ENCODE measurements at regions not wholly inside any gene's neighbourhood (a gene's known extent, or its start where the extent isn't known, plus 50 kb on each side); places are given as distances from the start of the nearest gene placed in this dataset.

GRCh38 chr18:60599267-60599666 is 226.7 kb upstream of the MC4R start:
- ATAC-seq (no peak), DNase-seq (no peak)
- Histone ChIP-seq H3K9me3 (no peaks in the 10 kb centered on the region), H3K36me3 (ENCODE audit: low read depth) (no peaks in the 10 kb centered on the region), H3K4me3 (no peak overlapping the region), H3K4me1 (ENCODE audit: low read depth) (no peaks in the 10 kb centered on the region)
- TF ChIP-seq CTCF (IDR thresholded peaks at IDR 0.05): no peak
- intact Hi-C loops (cut with DNase I, micrococcal nuclease): no loop called here

GRCh38 chr18:60599995-60600394 is 227.4 kb upstream of the MC4R start:
- Histone ChIP-seq H3K36me3 (ENCODE audit: low read depth) (no peaks in the 10 kb centered on the region), H3K9me3 (no peaks in the 10 kb centered on the region), H3K4me3 (no peak overlapping the region), H3K4me1 (ENCODE audit: low read depth) (no peaks in the 10 kb centered on the region)
- DNase-seq (no peak), ATAC-seq (no peak)
- intact Hi-C loops (cut with DNase I, micrococcal nuclease): no loop called here
- TF ChIP-seq CTCF (IDR thresholded peaks at IDR 0.05): no peak

- no peaks in the 10 kb centered on the region for H3K36me3 ChIP-seq (ENCODE audit: low read depth)
- no peak for DNase-seq
- H3K4me1 ChIP-seq (ENCODE audit: low read depth): no peaks in the 10 kb centered on the region
- no peak for TF ChIP-seq CTCF (IDR thresholded peaks at IDR 0.05)
- ATAC-seq: no peak
- no peaks in the 10 kb centered on the region for H3K9me3 ChIP-seq
- intact Hi-C loops (cut with DNase I, micrococcal nuclease): no loop called here
- H3K4me3 ChIP-seq: no peak overlapping the region
Observed at GRCh38 chr18:60601249-60601648, 228.7 kb upstream of the MC4R start.

- Histone ChIP-seq H3K9me3 (no peaks in the 10 kb centered on the region), H3K4me1 (ENCODE audit: low read depth) (no peaks in the 10 kb centered on the region), H3K4me3 (no peak overlapping the region), H3K36me3 (ENCODE audit: low read depth) (no peaks in the 10 kb centered on the region)
- no peak for ATAC-seq
- TF ChIP-seq CTCF (IDR thresholded peaks at IDR 0.05): no peak
- intact Hi-C loops (cut with DNase I, micrococcal nuclease): no loop called here
- no peak for DNase-seq
Observed at GRCh38 chr18:60623331-60623730, 250.8 kb upstream of the MC4R start.

- intact Hi-C loops (cut with DNase I, micrococcal nuclease): no loop called here
- no peak for ATAC-seq
Observed at GRCh38 chr18:60624207-60624606, 251.6 kb upstream of the MC4R start.

More at GRCh38 chr18:60624207-60624606, 251.6 kb upstream of the MC4R start:
- TF ChIP-seq CTCF (IDR thresholded peaks at IDR 0.05): no peak
- no peak for DNase-seq
- Histone ChIP-seq H3K36me3 (ENCODE audit: low read depth) (no peaks in the 10 kb centered on the region), H3K4me1 (ENCODE audit: low read depth) (no peaks in the 10 kb centered on the region), H3K9me3 (no peaks in the 10 kb centered on the region), H3K4me3 (no peak overlapping the region)

Measured in mucosa of descending colon (tissue), 3 donors.